Uterus (tissue), 2 donors: ENCODE measurements at regions not wholly inside any gene's neighbourhood (a gene's known extent, or its start where the extent isn't known, plus 50 kb on each side); places are given as distances from the start of the nearest gene placed in this dataset.

ENCODE experiments used
- CTCF ChIP-seq, 4 experiments: fragments of 200-600 bp in 2 of 4; fragments of 450-650 bp in 2 of 4; sonication (generic) in 2 of 4; IDR thresholded peaks; one replicate each; pipeline ENCODE4 v1.5.1; 2016 to 2019; ENCODE audit warnings: antibody characterized with exemption in 4 of 4, mild to moderate bottlenecking in 2 of 4, moderate library complexity in 1 of 4
- POLR2A ChIP-seq, 2 donors: fragments of 450-650 bp; IDR thresholded peaks; one replicate each; pipeline ENCODE4 v1.6.1; 2016; ENCODE audit warnings: antibody characterized with exemption in 2 of 2, mild to moderate bottlenecking in 1 of 2, moderate library complexity in 1 of 2

- TF ChIP-seq POLR2A (IDR thresholded peaks at IDR 0.05) (no peak), CTCF (IDR thresholded peaks at IDR 0.05) (no peak)
These were observed 322.2 kb downstream of the FGFR2 start for GRCh38 chr10:121276046-121276445.
